ENCODE measurements at regions not wholly inside any gene's neighbourhood (a gene's known extent, or its start where the extent isn't known, plus 50 kb on each side); places are given as distances from the start of the nearest gene placed in this dataset.
"Not testable (repeated sequence)": the region's sequence is repeated elsewhere in the genome, so short reads cannot be mapped to it uniquely, and the experiment has no call there.

DNA sequence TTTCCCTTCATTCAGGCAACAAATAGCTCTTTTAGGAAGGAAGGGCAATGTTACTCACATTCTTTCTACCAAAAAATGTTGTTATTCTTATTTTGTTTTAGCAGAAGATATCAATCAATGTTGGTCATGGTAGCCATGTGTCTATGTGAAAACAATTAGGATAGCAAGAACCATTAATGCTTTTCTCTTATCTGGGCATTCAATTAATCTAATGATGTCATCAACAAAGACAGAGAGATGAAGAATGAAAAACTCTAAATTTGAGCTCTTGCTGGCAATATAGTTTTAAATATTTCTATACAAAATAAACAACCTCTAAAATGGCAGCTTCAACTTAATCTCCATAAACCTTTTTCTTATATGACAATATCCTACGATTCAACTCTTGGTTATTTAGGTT is 353.7 kb upstream of the ANKRD30A start:
- Histone ChIP-seq H3K27ac (no peak overlapping the region), H3K9me3 (no peaks in the 10 kb centered on the region), H3K36me3 (no peaks in the 10 kb centered on the region), H3K27me3 (no peaks in the 10 kb centered on the region), H3K4me3 (no peak overlapping the region), H3K4me1 (no peaks in the 10 kb centered on the region)
- no peak for TF ChIP-seq CTCF (IDR thresholded peaks at IDR 0.05)
- DNase-seq, result no peak
- no peak for FAIRE-seq
- 76 to 88% methylated on average over 1 of the region's 1 CpG for WGBS, 2 donors
- intact Hi-C loops (cut with DNase I), result no loop called here
- no peak for ATAC-seq

DNA sequence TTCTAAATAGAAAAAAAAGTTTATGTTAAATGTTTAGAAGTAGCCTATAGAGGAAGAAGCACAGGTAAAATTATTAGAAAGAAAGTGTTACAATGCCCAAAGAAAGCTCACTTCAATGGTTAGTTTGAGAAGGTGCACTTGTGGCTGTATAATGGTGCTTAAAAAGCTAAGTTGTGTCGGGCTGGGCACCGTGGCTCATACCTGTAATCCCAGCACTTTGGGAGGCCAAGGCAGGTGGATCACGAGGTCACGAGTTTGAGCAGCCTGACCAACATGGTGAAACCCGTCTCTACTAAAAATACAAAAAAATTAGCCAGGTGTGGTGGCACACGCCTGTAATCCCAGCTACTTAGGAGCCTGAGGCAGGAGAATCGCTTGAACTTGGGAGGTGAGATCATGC is 355.7 kb upstream of the ANKRD30A start:
- H3K4me3 ChIP-seq; DNase-seq; H3K36me3 ChIP-seq; H3K27ac ChIP-seq; H3K27me3 ChIP-seq; H3K4me1 ChIP-seq; ATAC-seq; H3K9me3 ChIP-seq; intact Hi-C loops (cut with DNase I); FAIRE-seq: not testable (repeated sequence)
- 88 to 92% methylated on average over 7 of the region's 7 CpGs for WGBS, 2 donors

DNA sequence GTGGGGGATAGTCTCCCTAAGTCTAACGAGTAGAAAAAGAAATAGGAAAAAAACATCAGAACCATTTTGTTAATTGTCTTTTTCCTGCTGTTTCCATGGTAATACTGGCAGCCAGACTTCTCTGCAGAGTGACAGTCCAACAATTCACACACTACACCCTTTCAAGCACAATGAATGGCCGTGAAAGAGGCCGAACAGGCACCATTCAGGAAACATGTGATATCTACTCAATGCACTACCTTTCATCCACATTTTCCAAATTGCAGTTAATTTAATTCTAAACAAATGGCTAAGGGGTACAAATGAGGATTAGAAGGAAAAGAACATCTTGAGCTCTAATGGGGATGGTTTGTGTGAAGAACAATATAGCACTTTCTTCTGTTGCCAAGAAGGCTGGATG is 358.5 kb upstream of the ANKRD30A start:
- no peak for DNase-seq
- no peak for FAIRE-seq
- ATAC-seq, result no peak

DNA sequence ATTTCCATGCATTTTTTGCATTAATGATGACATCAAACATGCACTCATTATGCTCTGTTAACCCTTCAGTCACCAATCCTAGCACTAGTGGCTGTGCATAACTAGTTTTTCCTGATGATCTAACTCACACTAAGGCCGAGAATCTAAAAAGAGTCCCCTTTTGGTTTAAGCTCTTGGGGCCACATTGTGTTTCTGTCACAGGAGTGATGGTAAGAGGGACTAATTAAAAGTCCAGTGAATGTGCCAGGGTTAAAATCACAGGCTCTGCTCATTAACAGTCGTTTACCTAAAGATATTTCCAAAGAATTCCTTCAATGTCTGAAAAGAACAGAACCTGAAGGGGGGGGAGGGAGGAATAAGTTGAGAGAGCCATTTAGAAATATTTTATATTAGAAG is 359.0 kb upstream of the ANKRD30A start:
- no peak for TF ChIP-seq CTCF (IDR thresholded peaks at IDR 0.05)
- ATAC-seq (no peak), FAIRE-seq (no peak), DNase-seq (no peak)
- no peaks in the 10 kb centered on the region for H3K27me3 ChIP-seq
- H3K4me1 ChIP-seq, result no peaks in the 10 kb centered on the region
- H3K27ac ChIP-seq, result no peak overlapping the region
- H3K9me3 ChIP-seq, result no peaks in the 10 kb centered on the region
- no peaks in the 10 kb centered on the region for H3K36me3 ChIP-seq
- WGBS, 2 donors, result 55 to 57% methylated on average over 2 of the region's 2 CpGs
- intact Hi-C loops (cut with DNase I), result no loop called here
- H3K4me3 ChIP-seq, result no peak overlapping the region

More for the DNA sequence above, 358.5 kb upstream of the ANKRD30A start:
- WGBS, 2 donors, result 66 to 74% methylated on average over 3 of the region's 3 CpGs
- H3K27me3 ChIP-seq, result no peaks in the 10 kb centered on the region
- H3K4me1 ChIP-seq, result no peaks in the 10 kb centered on the region
- TF ChIP-seq CTCF (IDR thresholded peaks at IDR 0.05), result no peak
- intact Hi-C loops (cut with DNase I), result no loop called here
- H3K4me3 ChIP-seq, result no peak overlapping the region
- no peaks in the 10 kb centered on the region for H3K36me3 ChIP-seq
- no peak overlapping the region for H3K27ac ChIP-seq
- no peaks in the 10 kb centered on the region for H3K9me3 ChIP-seq

GRCh38 chr10:36765782-36766414 is 359.5 kb upstream of the ANKRD30A start:
- intact Hi-C loops (cut with DNase I), result no loop called here
- H3K27ac ChIP-seq, result no peak overlapping the region
- 12 to 21% methylated on average over 2 of the region's 2 CpGs for WGBS, 2 donors
- ATAC-seq (no peak), DNase-seq (no peak), FAIRE-seq (peak; percentile 17)
- no peaks in the 10 kb centered on the region for H3K9me3 ChIP-seq
- no peak overlapping the region for H3K4me3 ChIP-seq
- H3K4me1 ChIP-seq, result no peaks in the 10 kb centered on the region
- H3K36me3 ChIP-seq, result no peaks in the 10 kb centered on the region
- no peak for TF ChIP-seq CTCF (IDR thresholded peaks at IDR 0.05)
- H3K27me3 ChIP-seq, result no peaks in the 10 kb centered on the region
